Suprapubic skin (tissue), 4 donors: ENCODE measurements at regions not wholly inside any gene's neighbourhood (a gene's known extent, or its start where the extent isn't known, plus 50 kb on each side); places are given as distances from the start of the nearest gene placed in this dataset.
"Not testable (repeated sequence)": the region's sequence is repeated elsewhere in the genome, so short reads cannot be mapped to it uniquely, and the experiment has no call there.

Experiments used
- DNase-seq, 2 donors: peaks; one replicate each; pipeline ENCODE4 v3.0.0-alpha.2; 2019; ENCODE audit warnings: low spot score in 2 of 2
- H3K27ac ChIP-seq: fragments of 200-600 bp; sonication (generic); one replicate; pipeline ENCODE4 v1.5.1; 2019
- H3K27me3 ChIP-seq: fragments of 200-600 bp; sonication (generic); one replicate; pipeline ENCODE4 v1.5.1; 2019
- H3K36me3 ChIP-seq: fragments of 200-600 bp; sonication (generic); one replicate; pipeline ENCODE4 v1.5.1; 2019
- H3K4me1 ChIP-seq: fragments of 200-600 bp; sonication (generic); one replicate; pipeline ENCODE4 v1.5.1; 2019
- H3K4me3 ChIP-seq: fragments of 200-600 bp; sonication (generic); one replicate; pipeline ENCODE4 v1.5.1; 2019; ENCODE audit warnings: mild to moderate bottlenecking
- H3K9me3 ChIP-seq: fragments of 200-600 bp; sonication (generic); one replicate; pipeline ENCODE4 v1.5.1; 2019
- EP300 ChIP-seq: sonication (generic); formaldehyde crosslinking; IDR thresholded peaks from one replicate; pipeline ENCODE4 v1.6.1; 2017; ENCODE audit warnings: antibody characterized with exemption
- POLR2A ChIP-seq, 2 donors: fragments of 450-650 bp; IDR thresholded peaks; one replicate each; pipeline ENCODE4 v1.6.1; 2017; ENCODE audit warnings: antibody characterized with exemption in 2 of 2, mild to moderate bottlenecking in 2 of 2, moderate library complexity in 2 of 2
- POLR2AphosphoS5 ChIP-seq, 3 donors: sonication (generic); formaldehyde crosslinking; IDR thresholded peaks; one replicate each; pipeline ENCODE4 v1.6.1; 2017; ENCODE audit warnings: antibody characterized with exemption in 3 of 3
- WGBS: methylation state at CpG from one replicate; pipeline ENCODE4 v1.1.5; 2018; 5-methylcytosine and 5-hydroxymethylcytosine counted together
- TF ChIP-seq, protein P1 (sequence below), 2 donors: fragments of 200-600 bp in 1 of 2; fragments of 450-650 bp in 1 of 2; sonication (generic) in 1 of 2; IDR thresholded peaks; one replicate each; pipeline ENCODE4 v1.5.1; 2016 to 2019; ENCODE audit warnings: antibody characterized with exemption in 2 of 2, mild to moderate bottlenecking in 1 of 2, moderate library complexity in 1 of 2

DNA sequence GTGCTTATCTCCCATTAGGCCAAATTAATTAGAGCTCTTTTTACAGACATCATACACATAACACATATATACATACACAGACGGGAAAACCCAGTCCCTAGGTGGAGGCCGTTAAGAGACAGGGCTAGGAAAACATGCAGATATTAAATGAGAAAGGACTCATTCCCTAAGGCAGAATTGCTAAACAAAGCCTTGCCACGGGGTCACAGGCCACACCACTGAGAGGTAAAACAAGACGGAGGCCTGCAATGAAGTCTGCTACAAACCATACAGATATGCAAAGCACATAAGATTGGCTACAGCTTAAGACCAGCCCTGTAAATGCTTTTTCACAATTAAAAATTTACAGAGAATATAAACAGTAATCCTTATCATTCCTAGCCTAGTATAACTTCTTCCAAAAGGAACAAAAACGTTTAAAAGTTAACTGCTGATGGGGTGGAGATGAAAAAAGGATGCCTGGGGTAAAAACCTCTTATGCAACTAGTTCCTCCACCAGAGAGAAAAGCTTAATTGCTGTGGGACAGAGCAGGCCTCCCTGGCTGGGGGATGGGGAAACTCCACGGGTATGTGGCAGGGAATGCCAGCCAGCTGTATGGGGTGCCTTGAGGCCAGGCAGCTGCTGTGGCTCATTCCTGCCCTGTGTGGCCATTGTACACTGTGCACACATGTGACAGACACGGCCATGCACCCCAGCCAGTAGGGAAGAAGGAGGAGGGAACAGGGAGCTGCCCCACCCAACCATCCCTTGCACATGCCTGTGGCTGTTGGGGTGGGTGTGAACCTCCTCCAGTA, 481.4 kb upstream of the LMCD1 start:
- TF ChIP-seq POLR2AphosphoS5 (IDR thresholded peaks at IDR 0.05) (no peak), EP300 (no peak), POLR2A (IDR thresholded peaks at IDR 0.05) (no peak)
- TF ChIP-seq, protein P1, sequence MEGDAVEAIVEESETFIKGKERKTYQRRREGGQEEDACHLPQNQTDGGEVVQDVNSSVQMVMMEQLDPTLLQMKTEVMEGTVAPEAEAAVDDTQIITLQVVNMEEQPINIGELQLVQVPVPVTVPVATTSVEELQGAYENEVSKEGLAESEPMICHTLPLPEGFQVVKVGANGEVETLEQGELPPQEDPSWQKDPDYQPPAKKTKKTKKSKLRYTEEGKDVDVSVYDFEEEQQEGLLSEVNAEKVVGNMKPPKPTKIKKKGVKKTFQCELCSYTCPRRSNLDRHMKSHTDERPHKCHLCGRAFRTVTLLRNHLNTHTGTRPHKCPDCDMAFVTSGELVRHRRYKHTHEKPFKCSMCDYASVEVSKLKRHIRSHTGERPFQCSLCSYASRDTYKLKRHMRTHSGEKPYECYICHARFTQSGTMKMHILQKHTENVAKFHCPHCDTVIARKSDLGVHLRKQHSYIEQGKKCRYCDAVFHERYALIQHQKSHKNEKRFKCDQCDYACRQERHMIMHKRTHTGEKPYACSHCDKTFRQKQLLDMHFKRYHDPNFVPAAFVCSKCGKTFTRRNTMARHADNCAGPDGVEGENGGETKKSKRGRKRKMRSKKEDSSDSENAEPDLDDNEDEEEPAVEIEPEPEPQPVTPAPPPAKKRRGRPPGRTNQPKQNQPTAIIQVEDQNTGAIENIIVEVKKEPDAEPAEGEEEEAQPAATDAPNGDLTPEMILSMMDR (IDR thresholded peaks at IDR 0.05), result no peak
- no peaks in the 10 kb centered on the region for H3K4me1 ChIP-seq
- 60% methylated on average over 7 of the region's 7 CpGs for WGBS
- peaks cover 8% of the 10 kb centered on the region for H3K9me3 ChIP-seq
- H3K36me3 ChIP-seq, result no peaks in the 10 kb centered on the region
- H3K27me3 ChIP-seq, result no peaks in the 10 kb centered on the region
- H3K4me3 ChIP-seq, result no peak overlapping the region
- H3K27ac ChIP-seq, result no peak overlapping the region
- DNase-seq, result no peak

DNA sequence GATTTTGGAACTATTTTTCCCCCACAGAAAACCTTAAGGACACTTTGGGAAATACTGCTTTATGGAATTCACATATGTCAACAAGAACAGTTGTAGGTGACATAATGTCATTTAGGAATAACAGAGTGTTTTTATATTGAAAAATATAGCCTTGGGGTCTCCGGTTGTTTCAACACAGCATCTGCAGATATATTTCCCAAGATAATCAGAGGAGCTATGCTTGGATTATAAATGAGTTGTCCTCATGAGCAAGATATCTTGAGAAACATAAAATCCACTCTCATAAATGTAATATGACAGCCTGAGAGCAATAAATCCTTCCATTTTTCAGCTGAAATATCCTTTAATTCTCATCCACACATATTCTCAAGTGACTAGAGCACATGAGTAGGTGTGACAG, 473.7 kb upstream of the LMCD1 start:
- TF ChIP-seq POLR2A (IDR thresholded peaks at IDR 0.05) (no peak), POLR2AphosphoS5 (IDR thresholded peaks at IDR 0.05) (no peak), EP300 (no peak)
- TF ChIP-seq, protein P1 (IDR thresholded peaks at IDR 0.05), result no peak
- no peak overlapping the region for H3K27ac ChIP-seq
- WGBS, result 58% methylated on average over 1 of the region's 1 CpG

DNA sequence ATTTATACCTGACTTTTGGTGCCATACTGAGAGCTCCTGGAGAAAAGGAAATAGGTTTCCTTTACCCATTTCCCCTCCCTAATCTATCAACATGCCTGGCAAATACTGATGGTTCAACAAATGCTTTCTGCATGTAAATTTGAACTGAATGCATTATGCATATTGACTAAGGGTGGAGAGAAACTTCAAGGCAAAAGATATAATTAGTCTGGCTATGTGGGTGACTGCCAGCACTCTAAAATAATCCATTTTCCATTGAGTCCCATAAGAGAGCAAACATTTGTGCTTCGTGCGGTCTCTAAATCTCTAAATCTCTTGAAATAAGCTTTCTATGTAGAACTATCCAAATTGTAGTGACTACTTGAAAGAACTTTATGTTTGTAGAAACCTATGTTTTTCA, 451.3 kb upstream of the LMCD1 start:
- Histone ChIP-seq H3K4me3 (no peak overlapping the region), H3K36me3 (no peaks in the 10 kb centered on the region), H3K27me3 (no peaks in the 10 kb centered on the region), H3K27ac (no peak overlapping the region), H3K9me3 (no peaks in the 10 kb centered on the region), H3K4me1 (peaks cover 3% of the 10 kb centered on the region)
- TF ChIP-seq, protein P1 (IDR thresholded peaks at IDR 0.05), result no peak
- no peak for TF ChIP-seq POLR2AphosphoS5 (IDR thresholded peaks at IDR 0.05)
- no peak for TF ChIP-seq EP300
- TF ChIP-seq POLR2A (IDR thresholded peaks at IDR 0.05), result no peak
- DNase-seq, result no peak
- WGBS, result 73% methylated on average over 2 of the region's 2 CpGs

More for the DNA sequence above, 473.7 kb upstream of the LMCD1 start:
- H3K9me3 ChIP-seq, result no peaks in the 10 kb centered on the region
- DNase-seq, result no peak
- H3K4me1 ChIP-seq, result no peaks in the 10 kb centered on the region
- H3K36me3 ChIP-seq, result no peaks in the 10 kb centered on the region
- no peak overlapping the region for H3K4me3 ChIP-seq
- H3K27me3 ChIP-seq, result no peaks in the 10 kb centered on the region

DNA sequence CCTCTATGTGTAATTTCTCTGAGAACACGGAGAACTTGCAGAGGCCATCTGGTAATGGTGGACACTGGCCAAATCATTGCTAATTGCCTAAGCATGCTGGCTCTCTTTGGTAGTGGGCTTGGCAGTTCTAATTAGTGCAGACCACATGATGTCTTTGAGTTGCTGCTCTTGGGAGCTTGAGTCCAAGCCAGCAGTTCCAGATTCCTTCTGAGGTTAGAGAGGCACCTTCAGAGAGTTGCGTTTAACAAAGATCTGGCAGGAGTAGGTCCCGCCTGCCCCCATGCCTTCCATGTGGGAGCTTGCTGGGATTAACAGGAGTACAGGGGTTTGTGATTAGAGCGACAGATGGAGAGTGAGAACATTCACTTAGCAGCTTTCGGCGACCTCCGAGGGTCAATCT, 449.0 kb upstream of the LMCD1 start:
- TF ChIP-seq POLR2AphosphoS5 (IDR thresholded peaks at IDR 0.05) (no peak), POLR2A (IDR thresholded peaks at IDR 0.05) (no peak), EP300 (no peak)
- TF ChIP-seq, protein P1 (IDR thresholded peaks at IDR 0.05), result no peak
- Histone ChIP-seq H3K4me3 (no peak overlapping the region), H3K4me1 (peaks cover 3% of the 10 kb centered on the region), H3K27me3 (no peaks in the 10 kb centered on the region), H3K9me3 (no peaks in the 10 kb centered on the region), H3K36me3 (no peaks in the 10 kb centered on the region), H3K27ac (no peak overlapping the region)
- no peak for DNase-seq
- 77% methylated on average over 7 of the region's 7 CpGs for WGBS

DNA sequence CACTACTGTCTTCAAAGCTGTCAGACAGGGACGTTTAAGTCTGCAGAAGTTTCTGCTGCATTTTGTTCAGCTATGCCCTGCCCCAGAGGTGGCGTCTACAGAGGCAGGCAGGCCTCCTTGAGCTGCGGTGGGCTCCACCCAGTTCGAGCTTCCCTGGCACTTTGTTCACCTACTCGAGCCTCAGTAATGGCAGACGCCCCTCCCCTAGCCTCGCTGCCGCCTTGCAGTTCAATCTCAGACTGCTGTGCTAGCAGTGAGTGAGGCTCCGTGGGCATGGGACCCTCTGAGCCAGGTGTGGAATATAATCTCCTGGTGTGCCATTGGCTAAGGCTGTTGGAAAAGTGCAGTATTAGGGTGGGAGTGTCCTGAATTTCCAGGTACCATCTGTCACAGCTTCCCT, 433.5 kb upstream of the LMCD1 start:
- 91% methylated on average over 9 of the region's 9 CpGs for WGBS
- not testable (repeated sequence) for H3K4me3 ChIP-seq, DNase-seq

More for the DNA sequence above, 433.5 kb upstream of the LMCD1 start:
- H3K36me3 ChIP-seq, H3K27me3 ChIP-seq, H3K4me1 ChIP-seq, H3K27ac ChIP-seq, H3K9me3 ChIP-seq: not testable (repeated sequence)
